Neural cell (in vitro differentiated cells): ENCODE measurements at regions not wholly inside any gene's neighbourhood (a gene's known extent, or its start where the extent isn't known, plus 50 kb on each side); places are given as distances from the start of the nearest gene placed in this dataset.

Experiments used
- CTCF ChIP-seq: fragments of 450-650 bp; IDR thresholded peaks from 2 replicates; pipeline ENCODE4 v1.5.1; 2014; ENCODE audit warnings: antibody characterized with exemption, mild to moderate bottlenecking, moderate library complexity; ENCODE audit not compliant: poor library complexity, severe bottlenecking
- EP300 ChIP-seq: fragments of 450-650 bp; conservative IDR thresholded peaks from 2 replicates; pipeline ENCODE4 v1.6.1; 2014; ENCODE audit warnings: antibody characterized with exemption, mild to moderate bottlenecking, moderate library complexity; ENCODE audit not compliant: poor library complexity, severe bottlenecking
- EZH2 ChIP-seq: fragments of 200-600, 300-800 bp; shearing (Covaris generic), sonication (generic); IDR thresholded peaks from 2 replicates; pipeline ENCODE4 v1.6.1; 2014; ENCODE audit warnings: antibody characterized with exemption, low read length, borderline replicate concordance, mild to moderate bottlenecking; ENCODE audit not compliant: insufficient read depth, poor library complexity, severe bottlenecking
- MXI1 ChIP-seq: fragments of 450-650 bp; conservative IDR thresholded peaks from 2 replicates; pipeline ENCODE4 v1.6.1; 2014; ENCODE audit warnings: antibody characterized with exemption, mild to moderate bottlenecking; ENCODE audit not compliant: poor library complexity, severe bottlenecking
- POLR2AphosphoS5 ChIP-seq: IDR thresholded peaks from 2 replicates; pipeline ENCODE4 v1.6.1; 2012
- RAD21 ChIP-seq: fragments of 450-650 bp; conservative IDR thresholded peaks from 2 replicates; pipeline ENCODE4 v1.6.1; 2014; ENCODE audit warnings: antibody characterized with exemption, mild to moderate bottlenecking, moderate library complexity
- REST ChIP-seq: IDR thresholded peaks from 2 replicates; pipeline ENCODE4 v1.6.1; 2012; ENCODE audit warnings: borderline replicate concordance
- SMC3 ChIP-seq: fragments of 450-650 bp; conservative IDR thresholded peaks from 2 replicates; pipeline ENCODE4 v1.6.1; 2014; ENCODE audit warnings: antibody characterized with exemption, mild to moderate bottlenecking, moderate library complexity; ENCODE audit not compliant: poor library complexity
- TAF1 ChIP-seq: IDR thresholded peaks from 2 replicates; pipeline ENCODE4 v1.6.1; 2012; ENCODE audit warnings: low read depth

GRCh38 chr6:157764178-157765068, 58.6 kb upstream of the SNX9 start:
- TF ChIP-seq CTCF (no peak), EZH2 (no peak), RAD21 (no peak), EP300 (no peak), POLR2AphosphoS5 (no peak), TAF1 (no peak), REST (no peak), SMC3 (no peak), MXI1 (no peak)
